CD4-positive, alpha-beta memory T cell (primary cell): ENCODE measurements at regions not wholly inside any gene's neighbourhood (a gene's known extent, or its start where the extent isn't known, plus 50 kb on each side); places are given as distances from the start of the nearest gene placed in this dataset.

ENCODE experiments used
- CTCF ChIA-PET: fragments of 350-600 bp; sonication (Branson Sonifier 250); formaldehyde crosslinking; loops from one replicate; lab custom pipeline; 2021; ENCODE audit warnings: inconsistent platforms; ENCODE audit not compliant: partially characterized antibody; lab: Charles Lee
- POLR2A ChIA-PET: fragments of 350-600 bp; sonication (Branson Sonifier 250); formaldehyde crosslinking; loops from one replicate; lab custom pipeline; 2021; ENCODE audit not compliant: partially characterized antibody; lab: Charles Lee
- DNase-seq, 5 donors: peaks; one replicate each; pipeline versions ENCODE4 v3.0.0 to v3.0.0-alpha.2; 2020 to 2022; ENCODE audit warnings: mixed read lengths in 1 of 5
- H3K27ac ChIP-seq: one replicate; pipeline ENCODE4 v1.7.0; 2013; ENCODE audit warnings: low read depth, low read length
- H3K27me3 ChIP-seq: 2 replicates; pipeline ENCODE4 v1.7.0; 2013; ENCODE audit warnings: mild to moderate bottlenecking, low read length, moderate library complexity; ENCODE audit not compliant: insufficient read depth
- H3K36me3 ChIP-seq: 2 replicates; pipeline ENCODE4 v1.7.0; 2013; ENCODE audit warnings: mild to moderate bottlenecking, low read length, moderate library complexity; ENCODE audit not compliant: insufficient read depth
- H3K4me1 ChIP-seq: 2 replicates; pipeline ENCODE4 v1.7.0; 2013; ENCODE audit warnings: mild to moderate bottlenecking, low read length, moderate library complexity; ENCODE audit not compliant: insufficient read depth
- H3K4me3 ChIP-seq, 2 donors: one replicate each; pipeline ENCODE4 v1.7.0; 2013; ENCODE audit warnings: low read length in 2 of 2, mild to moderate bottlenecking in 1 of 2
- H3K9me3 ChIP-seq, 2 donors: one replicate each; pipeline ENCODE4 v1.7.0; 2013; ENCODE audit warnings: low read length in 2 of 2, control low read depth in 1 of 2; ENCODE audit not compliant: control insufficient read depth in 1 of 2
- H3K27ac Mint-ChIP-seq, 7 donors: one replicate each; pipeline ENCODE4 v1.8.0; 2020 to 2021; ENCODE audit warnings: mixed read lengths in 7 of 7, mild to moderate bottlenecking in 6 of 7, inconsistent platforms in 3 of 7, moderate library complexity in 3 of 7
- H3K27me3 Mint-ChIP-seq, 2 donors: one replicate each; pipeline ENCODE4 v1.8.0; 2020 to 2021; ENCODE audit warnings: mixed read lengths in 2 of 2
- H3K36me3 Mint-ChIP-seq, 2 donors: one replicate each; pipeline ENCODE4 v1.8.0; 2020 to 2021; ENCODE audit warnings: mixed read lengths in 2 of 2, inconsistent platforms in 1 of 2, mild to moderate bottlenecking in 1 of 2
- H3K4me1 Mint-ChIP-seq, 4 donors: one replicate each; pipeline ENCODE4 v1.8.0; 2020 to 2021; ENCODE audit warnings: mixed read lengths in 4 of 4, mild to moderate bottlenecking in 1 of 4
- H3K4me3 Mint-ChIP-seq, 8 donors: one replicate each; pipeline ENCODE4 v1.8.0; 2020 to 2021; ENCODE audit warnings: mixed read lengths in 8 of 8, mild to moderate bottlenecking in 7 of 8, moderate library complexity in 6 of 8, inconsistent platforms in 3 of 8
- H3K9me3 Mint-ChIP-seq, 8 donors: one replicate each; pipeline ENCODE4 v1.8.0; 2020 to 2021; ENCODE audit warnings: mixed read lengths in 8 of 8, mild to moderate bottlenecking in 5 of 8, inconsistent platforms in 3 of 8, moderate library complexity in 1 of 8
- intact Hi-C: fragments of 100-400 bp; cut with micrococcal nuclease; formaldehyde crosslinking; loops from one replicate; pipeline ENCODE4 v1.15.1; 2023

DNA sequence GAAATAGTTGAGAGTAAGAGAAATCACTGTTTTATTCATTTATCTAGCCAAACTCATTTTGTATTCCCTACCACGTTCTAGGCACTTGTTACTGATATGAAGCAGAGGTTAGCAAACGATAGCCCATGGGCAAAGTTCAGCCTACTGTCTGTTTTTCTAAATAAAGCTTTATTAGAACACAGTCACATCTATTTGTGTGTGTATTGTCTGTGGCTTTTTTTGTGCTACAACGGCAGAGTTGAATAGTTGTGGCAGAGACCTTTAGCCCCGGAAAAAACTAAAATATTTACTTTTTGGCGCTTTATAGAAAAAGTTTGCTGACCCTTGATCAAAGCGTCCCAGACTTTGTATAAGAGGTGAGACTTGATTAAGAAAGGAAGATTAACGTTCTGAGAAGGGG, 289.1 kb upstream of the CFAP20DC start:
- no peak overlapping the region for H3K27ac ChIP-seq
- H3K4me3 ChIP-seq: no peak overlapping the region
- Mint-ChIP-seq H3K4me1 (peaks cover 0 to 8% (median 5%) of the 10 kb centered on the region in 4 donors), H3K36me3 (peaks cover 0 to 2% of the 10 kb centered on the region in 2 donors), H3K27me3 (no peaks in the 10 kb centered on the region), H3K4me3 (no peak overlapping the region), H3K27ac (no peak overlapping the region), H3K9me3 (peaks cover 0 to 2% (median 0%) of the 10 kb centered on the region in 8 donors)
- no peaks in the 10 kb centered on the region for H3K4me1 ChIP-seq
- POLR2A ChIA-PET: no interaction called here
- H3K9me3 ChIP-seq: no peaks in the 10 kb centered on the region
- DNase-seq: no peak
- H3K27me3 ChIP-seq: no peaks in the 10 kb centered on the region
- no peaks in the 10 kb centered on the region for H3K36me3 ChIP-seq
- CTCF ChIA-PET: no interaction called here
- intact Hi-C loops: no loop called here

DNA sequence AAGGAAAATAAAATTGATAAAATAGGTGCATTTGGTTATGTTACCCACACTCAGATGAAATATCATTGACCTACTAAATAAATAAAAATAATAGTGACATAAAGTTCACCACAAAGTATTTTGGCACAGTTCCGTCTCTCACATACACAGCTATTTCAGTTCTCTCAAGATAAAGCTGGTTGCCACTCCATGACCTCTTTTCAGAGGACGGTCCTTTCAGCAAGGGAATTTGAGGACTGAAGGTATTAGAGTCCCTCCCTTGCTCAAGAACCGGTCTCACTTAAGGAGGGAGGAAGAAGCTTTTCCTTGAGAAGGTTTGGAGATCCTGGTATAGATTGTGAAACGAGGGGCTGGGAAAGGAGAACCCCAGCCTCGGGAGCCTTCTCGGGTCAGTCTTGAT, 285.5 kb upstream of the CFAP20DC start:
- Mint-ChIP-seq H3K9me3 (peaks cover 0 to 11% (median 0%) of the 10 kb centered on the region in 8 donors), H3K4me1 (peaks cover 0 to 8% (median 5%) of the 10 kb centered on the region in 4 donors), H3K36me3 (peaks cover 0 to 4% of the 10 kb centered on the region in 2 donors), H3K27me3 (no peaks in the 10 kb centered on the region), H3K27ac (no peak overlapping the region), H3K4me3 (no peak overlapping the region)
- Histone ChIP-seq H3K36me3 (no peaks in the 10 kb centered on the region), H3K9me3 (no peaks in the 10 kb centered on the region), H3K27me3 (no peaks in the 10 kb centered on the region), H3K4me1 (no peaks in the 10 kb centered on the region), H3K27ac (no peak overlapping the region), H3K4me3 (no peak overlapping the region)
- POLR2A ChIA-PET: no interaction called here
- CTCF ChIA-PET: no interaction called here
- intact Hi-C loops: no loop called here
- no peak for DNase-seq

DNA sequence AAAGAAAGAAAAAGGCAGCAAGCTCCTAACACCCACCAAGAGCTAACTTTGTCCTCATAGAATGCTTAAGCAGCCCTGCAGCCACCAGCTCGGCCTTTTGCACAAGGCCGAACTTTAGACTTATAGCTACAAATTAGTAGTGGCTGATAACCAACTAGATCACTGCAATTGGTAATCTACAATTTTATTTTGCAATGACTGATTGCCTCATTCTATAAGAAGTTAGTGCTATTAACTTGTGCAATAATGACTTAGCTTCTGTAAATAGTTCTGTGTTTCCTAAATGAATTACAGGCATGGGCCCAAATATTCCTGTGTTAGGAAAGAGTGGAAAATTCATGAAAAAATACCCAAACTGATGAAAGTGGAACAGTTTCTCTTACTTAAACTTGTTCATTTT, 284.8 kb upstream of the CFAP20DC start:
- Histone ChIP-seq H3K27me3 (no peaks in the 10 kb centered on the region), H3K4me1 (no peaks in the 10 kb centered on the region), H3K27ac (no peak overlapping the region), H3K4me3 (no peak overlapping the region), H3K9me3 (no peaks in the 10 kb centered on the region), H3K36me3 (no peaks in the 10 kb centered on the region)
- Mint-ChIP-seq H3K9me3 (peaks cover 0 to 11% (median 0%) of the 10 kb centered on the region in 8 donors), H3K27ac (no peak overlapping the region), H3K4me1 (peaks cover 0 to under 1% (median under 1%) of the 10 kb centered on the region in 4 donors), H3K4me3 (no peak overlapping the region), H3K27me3 (no peaks in the 10 kb centered on the region), H3K36me3 (peaks cover 0 to 4% of the 10 kb centered on the region in 2 donors)
- intact Hi-C loops: no loop called here
- no peak for DNase-seq
- ChIA-PET CTCF (interaction anchor here (0.9 kb wide), 1 partner anchor 20 kb away, joined by 3 read pairs; no protein-coding TSS in a partner anchor), POLR2A (no interaction called here)

DNA sequence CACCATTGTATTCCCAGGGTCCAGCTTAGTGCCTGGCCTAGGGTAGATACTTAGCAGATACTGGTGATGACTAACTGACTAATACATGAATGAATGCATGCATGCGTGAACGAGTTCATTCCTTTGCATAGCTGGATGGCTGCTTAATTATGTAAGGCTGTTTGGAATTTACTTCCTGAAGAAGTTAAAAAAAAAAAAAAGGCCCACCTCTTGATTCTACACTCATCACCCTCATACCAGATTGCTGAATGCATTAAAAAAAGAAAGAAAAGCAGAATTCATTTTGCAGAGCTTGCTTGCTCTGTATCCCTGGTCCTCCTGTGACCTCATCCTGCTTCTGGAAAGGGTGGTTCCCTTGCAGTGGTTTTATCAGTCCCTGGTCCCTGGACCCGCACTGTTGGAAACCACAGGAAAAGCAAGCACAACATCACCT, 277.6 kb upstream of the CFAP20DC start:
- Mint-ChIP-seq H3K27me3 (no peaks in the 10 kb centered on the region), H3K4me3 (no peak overlapping the region), H3K9me3 (no peaks in the 10 kb centered on the region), H3K36me3 (no peaks in the 10 kb centered on the region), H3K4me1 (no peaks in the 10 kb centered on the region), H3K27ac (no peak overlapping the region)
- intact Hi-C loops: no loop called here
- Histone ChIP-seq H3K36me3 (no peaks in the 10 kb centered on the region), H3K27ac (no peak overlapping the region), H3K27me3 (no peaks in the 10 kb centered on the region), H3K4me1 (no peaks in the 10 kb centered on the region), H3K4me3 (no peak overlapping the region), H3K9me3 (no peaks in the 10 kb centered on the region)
- ChIA-PET CTCF (no interaction called here), POLR2A (no interaction called here)
- DNase-seq: no peak

DNA sequence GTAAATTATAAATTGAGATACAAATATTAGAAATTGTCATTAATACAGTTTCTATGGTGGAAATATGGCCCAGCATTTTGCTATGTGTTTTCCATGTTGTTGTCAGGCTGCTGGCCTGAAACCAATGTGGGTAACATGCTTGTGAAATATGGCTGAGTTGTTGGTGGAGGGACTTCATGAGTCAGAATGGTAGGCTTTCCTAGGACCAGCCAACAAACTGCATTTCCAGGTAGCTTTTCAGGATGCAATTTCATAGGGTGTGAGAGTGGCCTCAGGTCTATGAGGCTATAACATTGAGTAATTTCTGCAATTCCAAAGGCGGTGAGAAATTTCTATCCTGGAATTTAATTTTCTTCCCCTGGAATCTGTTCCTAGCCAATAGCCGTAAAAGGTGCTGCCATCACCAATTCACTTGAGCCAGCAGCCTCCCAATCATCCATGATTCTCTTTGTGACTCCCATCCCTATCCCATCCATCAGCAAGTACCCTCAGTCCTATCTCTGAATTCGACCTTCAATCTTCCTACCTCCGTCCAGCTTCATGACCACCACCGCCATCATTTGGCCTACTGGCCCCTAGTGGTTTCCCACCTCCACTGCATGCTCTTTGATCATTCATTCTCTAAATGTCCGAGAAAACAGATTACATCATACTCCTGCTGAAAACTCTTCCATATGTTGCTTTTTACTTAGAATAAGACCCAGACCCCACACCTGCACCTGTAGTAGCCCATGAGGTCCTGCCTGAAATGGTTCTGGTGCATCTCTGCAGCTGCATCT, 276.6 kb upstream of the CFAP20DC start:
- no peaks in the 10 kb centered on the region for H3K4me1 Mint-ChIP-seq
- no peak for DNase-seq
- H3K36me3 Mint-ChIP-seq: no peaks in the 10 kb centered on the region
- no peaks in the 10 kb centered on the region for H3K36me3 ChIP-seq
- H3K4me1 ChIP-seq: no peaks in the 10 kb centered on the region
- no peaks in the 10 kb centered on the region for H3K27me3 Mint-ChIP-seq
- ChIA-PET CTCF (no interaction called here), POLR2A (no interaction called here)
- no peak overlapping the region for H3K4me3 ChIP-seq
- no peak overlapping the region for H3K4me3 Mint-ChIP-seq
- H3K9me3 ChIP-seq: no peaks in the 10 kb centered on the region
- no peak overlapping the region for H3K27ac Mint-ChIP-seq
- no peak overlapping the region for H3K27ac ChIP-seq
- no peaks in the 10 kb centered on the region for H3K27me3 ChIP-seq
- intact Hi-C loops: no loop called here
- H3K9me3 Mint-ChIP-seq: no peaks in the 10 kb centered on the region

DNA sequence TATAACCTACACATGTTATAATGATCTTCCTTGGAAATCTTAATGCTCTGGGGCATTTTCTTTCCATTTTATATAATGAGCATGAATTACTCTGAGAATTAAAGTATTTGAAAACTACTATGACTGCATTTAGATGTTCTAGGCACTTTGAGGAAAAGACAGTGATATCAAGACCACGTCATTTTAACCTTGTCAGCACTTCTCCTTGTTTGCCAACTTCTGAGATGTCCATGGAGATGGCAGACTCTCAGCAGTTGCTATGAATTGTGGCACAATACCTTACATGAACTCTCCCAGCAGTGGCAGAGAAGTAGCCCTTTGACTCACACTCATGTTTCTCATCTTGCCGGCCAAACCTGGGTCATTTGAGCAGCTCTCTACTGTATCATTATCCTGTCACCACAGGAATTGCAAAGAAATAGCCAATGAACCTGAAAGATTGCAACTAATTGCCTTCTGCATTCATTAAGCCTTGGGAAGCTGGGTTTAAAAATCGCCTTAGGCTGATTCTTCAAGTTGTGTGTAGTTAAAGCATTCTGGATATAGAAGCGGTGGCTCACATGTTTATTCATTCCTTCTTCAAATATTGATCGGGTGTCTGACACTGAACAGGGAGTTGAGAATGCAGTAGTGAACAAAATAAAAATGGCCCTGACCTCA, 272.2 kb upstream of the CFAP20DC start:
- no peak overlapping the region for H3K4me3 ChIP-seq
- no peaks in the 10 kb centered on the region for H3K9me3 ChIP-seq
- no peaks in the 10 kb centered on the region for H3K36me3 Mint-ChIP-seq
- H3K27ac ChIP-seq: no peak overlapping the region
- H3K36me3 ChIP-seq: no peaks in the 10 kb centered on the region
- ChIA-PET CTCF (no interaction called here), POLR2A (no interaction called here)
- no peaks in the 10 kb centered on the region for H3K27me3 ChIP-seq
- no peaks in the 10 kb centered on the region for H3K4me1 ChIP-seq
- H3K9me3 Mint-ChIP-seq: no peaks in the 10 kb centered on the region
- H3K4me1 Mint-ChIP-seq: no peaks in the 10 kb centered on the region
- H3K4me3 Mint-ChIP-seq: no peak overlapping the region
- H3K27me3 Mint-ChIP-seq: no peaks in the 10 kb centered on the region
- intact Hi-C loops: no loop called here
- no peak overlapping the region for H3K27ac Mint-ChIP-seq
- DNase-seq: no peak

DNA sequence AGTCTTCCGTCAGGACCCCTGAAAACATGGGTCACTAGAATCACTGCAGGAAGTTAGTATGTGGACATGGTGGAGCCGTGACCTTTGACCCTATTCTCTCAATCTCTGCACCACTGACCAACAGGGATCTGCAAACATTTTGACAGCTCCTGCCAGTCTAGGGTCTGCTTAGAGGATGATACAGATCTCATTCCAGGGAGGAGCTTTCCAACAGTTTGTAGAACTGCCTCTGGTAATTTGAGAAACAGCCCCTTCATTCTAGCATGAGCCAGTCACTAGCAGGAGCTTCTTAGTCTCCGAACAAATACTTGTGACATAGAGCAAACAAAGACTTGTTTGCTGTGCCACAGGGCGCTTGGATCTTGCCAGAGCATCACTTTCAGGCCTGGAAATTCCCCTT, 270.3 kb upstream of the CFAP20DC start:
- Histone ChIP-seq H3K27me3 (no peaks in the 10 kb centered on the region), H3K9me3 (no peaks in the 10 kb centered on the region), H3K4me1 (no peaks in the 10 kb centered on the region), H3K36me3 (no peaks in the 10 kb centered on the region), H3K4me3 (no peak overlapping the region), H3K27ac (no peak overlapping the region)
- Mint-ChIP-seq H3K4me1 (peaks cover 0 to 9% (median 5%) of the 10 kb centered on the region in 4 donors), H3K36me3 (no peaks in the 10 kb centered on the region), H3K27me3 (no peaks in the 10 kb centered on the region), H3K27ac (no peak overlapping the region), H3K4me3 (no peak overlapping the region), H3K9me3 (no peaks in the 10 kb centered on the region)
- CTCF ChIA-PET: interaction anchor here (0.9 kb wide), 1 partner anchor 13 kb away, joined by 4 read pairs; no protein-coding TSS in a partner anchor
- POLR2A ChIA-PET: no interaction called here
- intact Hi-C loops: no loop called here
- DNase-seq: no peak
